Stomach (tissue), 4 donors: ENCODE measurements at regions not wholly inside any gene's neighbourhood (a gene's known extent, or its start where the extent isn't known, plus 50 kb on each side); places are given as distances from the start of the nearest gene placed in this dataset.

ENCODE experiments used
- POLR2A ChIP-seq, 4 donors: fragments of 450-650 bp; IDR thresholded peaks; one replicate each; pipeline ENCODE4 v1.6.1; 2016; ENCODE audit warnings: antibody characterized with exemption in 4 of 4, control low read depth in 2 of 4, mild to moderate bottlenecking in 1 of 4, moderate library complexity in 1 of 4
- POLR2AphosphoS5 ChIP-seq, 3 donors: sonication (generic); formaldehyde crosslinking; IDR thresholded peaks; one replicate each; pipeline ENCODE4 v1.6.1; 2016; ENCODE audit warnings: antibody characterized with exemption in 3 of 3
- TF ChIP-seq, protein P1 (sequence below), 7 experiments: fragments of 450-650 bp in 4 of 7; fragments of 200-600 bp in 3 of 7; sonication (generic) in 3 of 7; IDR thresholded peaks; one replicate each; pipeline ENCODE4 v1.5.1; 2016 to 2019; ENCODE audit warnings: antibody characterized with exemption in 7 of 7, control low read depth in 2 of 7, mild to moderate bottlenecking in 1 of 7

DNA sequence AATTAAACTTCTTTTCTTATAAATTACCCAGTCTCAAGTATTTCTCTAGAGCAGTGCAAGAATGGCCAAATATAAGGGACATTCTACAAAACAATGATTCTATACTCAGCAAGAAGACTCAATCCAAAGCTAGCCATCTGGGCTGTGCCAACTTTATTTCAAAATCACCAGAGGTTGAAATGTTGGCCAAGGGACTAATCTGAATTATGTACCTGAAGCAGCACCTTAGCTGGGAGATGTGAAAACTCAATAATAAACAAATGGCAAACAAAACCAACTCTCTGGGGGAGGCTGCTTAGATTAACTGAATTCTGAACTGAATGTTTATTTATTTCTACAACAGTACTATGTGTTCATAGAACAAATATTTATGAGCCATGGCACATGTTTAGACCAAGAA is 251.3 kb downstream of the RDH14 start:
- TF ChIP-seq POLR2A (IDR thresholded peaks at IDR 0.05) (no peak), POLR2AphosphoS5 (IDR thresholded peaks at IDR 0.05) (no peak)
- TF ChIP-seq, protein P1, sequence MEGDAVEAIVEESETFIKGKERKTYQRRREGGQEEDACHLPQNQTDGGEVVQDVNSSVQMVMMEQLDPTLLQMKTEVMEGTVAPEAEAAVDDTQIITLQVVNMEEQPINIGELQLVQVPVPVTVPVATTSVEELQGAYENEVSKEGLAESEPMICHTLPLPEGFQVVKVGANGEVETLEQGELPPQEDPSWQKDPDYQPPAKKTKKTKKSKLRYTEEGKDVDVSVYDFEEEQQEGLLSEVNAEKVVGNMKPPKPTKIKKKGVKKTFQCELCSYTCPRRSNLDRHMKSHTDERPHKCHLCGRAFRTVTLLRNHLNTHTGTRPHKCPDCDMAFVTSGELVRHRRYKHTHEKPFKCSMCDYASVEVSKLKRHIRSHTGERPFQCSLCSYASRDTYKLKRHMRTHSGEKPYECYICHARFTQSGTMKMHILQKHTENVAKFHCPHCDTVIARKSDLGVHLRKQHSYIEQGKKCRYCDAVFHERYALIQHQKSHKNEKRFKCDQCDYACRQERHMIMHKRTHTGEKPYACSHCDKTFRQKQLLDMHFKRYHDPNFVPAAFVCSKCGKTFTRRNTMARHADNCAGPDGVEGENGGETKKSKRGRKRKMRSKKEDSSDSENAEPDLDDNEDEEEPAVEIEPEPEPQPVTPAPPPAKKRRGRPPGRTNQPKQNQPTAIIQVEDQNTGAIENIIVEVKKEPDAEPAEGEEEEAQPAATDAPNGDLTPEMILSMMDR (IDR thresholded peaks at IDR 0.05) = no peak
